ENCODE measurements at regions not wholly inside any gene's neighbourhood (a gene's known extent, or its start where the extent isn't known, plus 50 kb on each side); places are given as distances from the start of the nearest gene placed in this dataset.

GRCh38 chr2:185142677-185143076, 544.3 kb downstream of the ZNF804A start:
- TF ChIP-seq EP300 (IDR thresholded peaks at IDR 0.05) (no peak), CTCF (IDR thresholded peaks at IDR 0.05) (no peak)

Data from upper lobe of left lung (tissue), 4 donors.